Activated T-cell treated with anti-CD3 and anti-CD28 coated beads, Interleukin-2, amount 50 U/mL, for 1 hour (primary cell): ENCODE measurements at regions not wholly inside any gene's neighbourhood (a gene's known extent, or its start where the extent isn't known, plus 50 kb on each side); places are given as distances from the start of the nearest gene placed in this dataset.
"Not testable (repeated sequence)": the region's sequence is repeated elsewhere in the genome, so short reads cannot be mapped to it uniquely, and the experiment has no call there.

Experiments used
- DNase-seq: peaks from one replicate; pipeline ENCODE4 v3.0.0-alpha.2; 2020

- DNase-seq = no peak
Observed at GRCh38 chr12:65657635-65658034, 166.6 kb upstream of the HMGA2 start.

GRCh38 chr12:65658360-65658759, 165.9 kb upstream of the HMGA2 start:
- DNase-seq = no peak

DNA sequence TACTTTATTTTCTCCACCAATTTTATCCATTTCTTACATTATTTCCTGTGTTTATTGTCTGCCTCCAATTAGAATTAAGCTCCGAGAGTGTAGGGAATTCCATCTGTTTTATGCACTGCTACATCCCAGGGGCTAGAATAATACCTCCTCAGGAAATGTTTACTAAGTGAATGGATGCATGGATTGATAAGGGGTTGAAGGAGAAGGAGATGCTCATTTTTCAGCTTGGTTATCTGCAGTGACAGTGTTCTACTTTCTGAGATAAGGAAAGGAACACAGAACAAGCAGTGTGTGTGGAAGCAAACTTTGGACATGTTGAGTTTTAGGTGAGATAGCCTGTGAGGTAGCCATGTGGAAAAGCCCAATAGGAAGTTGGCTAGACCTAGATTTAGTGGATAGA, 164.6 kb upstream of the HMGA2 start:
- no peak for DNase-seq

DNA sequence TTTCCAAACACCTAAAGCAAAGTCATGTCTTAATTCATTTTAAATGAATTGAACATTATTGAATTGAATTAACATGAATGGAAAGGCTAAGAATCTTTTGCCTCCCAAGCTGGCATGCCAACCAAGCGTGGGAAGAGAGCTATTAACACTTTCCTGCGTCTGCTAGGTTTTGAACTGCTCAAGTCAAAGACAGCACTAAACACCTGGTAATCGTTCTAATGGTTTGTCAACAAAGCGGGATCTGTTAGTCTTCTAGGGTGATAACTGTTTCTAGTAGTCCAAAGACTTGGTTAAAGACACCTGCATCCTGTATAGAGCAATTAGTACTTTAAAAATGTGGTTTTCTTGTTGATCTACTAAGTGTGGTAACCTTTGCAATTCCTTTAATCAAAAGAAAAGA, 164.2 kb upstream of the HMGA2 start:
- no peak for DNase-seq

DNA sequence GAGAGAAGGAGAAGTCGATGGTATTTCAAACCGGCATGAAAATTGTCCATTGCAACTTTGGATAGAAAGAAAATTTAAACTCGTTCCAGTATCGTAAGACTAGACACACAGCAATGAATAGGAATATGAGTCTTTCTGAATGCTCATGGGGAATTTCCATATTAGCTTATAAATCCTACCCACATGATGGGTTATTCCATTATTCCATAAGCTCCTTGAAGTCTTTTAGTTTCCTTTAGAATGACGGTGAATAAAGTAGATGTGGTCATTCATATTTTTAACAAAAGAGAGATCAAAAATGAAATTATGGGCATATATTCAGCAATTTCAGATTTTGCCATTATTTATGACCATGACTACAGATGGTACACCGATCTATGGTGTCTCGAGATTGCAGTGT, 163.4 kb upstream of the HMGA2 start:
- DNase-seq = no peak

- DNase-seq = no peak
Observed at GRCh38 chr12:65662590-65662989, 161.7 kb upstream of the HMGA2 start.

- no peak for DNase-seq
Observed at GRCh38 chr12:65663097-65663496, 161.2 kb upstream of the HMGA2 start.

GRCh38 chr12:65663648-65664047, 160.6 kb upstream of the HMGA2 start:
- DNase-seq = no peak

GRCh38 chr12:65664715-65665250, 159.5 kb upstream of the HMGA2 start:
- no peak for DNase-seq

DNA sequence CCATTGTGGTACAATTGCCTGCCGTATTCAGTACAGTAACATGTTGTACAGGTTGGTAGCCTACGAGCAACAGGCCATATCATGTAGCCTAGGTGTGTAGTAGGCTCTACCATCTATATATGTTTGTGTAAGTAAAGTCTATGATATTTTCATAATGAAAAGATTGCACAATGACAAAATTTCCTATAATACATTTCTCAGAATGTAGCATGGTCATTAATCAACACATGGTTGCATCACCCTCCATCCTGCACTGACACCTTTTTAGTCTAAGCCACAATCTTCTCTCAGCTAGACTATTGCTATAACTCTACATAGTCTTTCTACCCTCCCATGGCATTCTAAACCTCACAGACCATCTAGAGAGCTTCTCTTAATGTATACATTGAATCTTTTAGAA, 158.5 kb upstream of the HMGA2 start:
- no peak for DNase-seq

DNA sequence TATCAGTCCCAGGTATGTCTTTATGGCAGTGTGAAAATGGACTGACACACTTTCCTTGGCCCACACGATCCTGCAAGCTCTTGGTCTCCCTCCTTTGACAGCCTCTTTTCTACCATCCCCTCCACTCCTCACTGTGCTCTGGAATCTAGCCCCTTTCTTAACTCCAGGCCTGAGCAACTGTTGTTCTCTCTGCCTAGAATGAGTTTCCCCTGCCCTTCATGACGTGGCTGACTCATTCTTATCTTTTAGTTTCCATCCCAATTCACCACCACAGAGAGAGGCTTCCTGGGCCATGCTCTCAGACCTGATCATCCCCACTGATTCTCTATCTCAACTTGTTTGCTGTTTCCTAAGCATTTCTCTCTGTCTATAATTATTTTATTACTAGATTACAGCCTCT, 157.4 kb upstream of the HMGA2 start:
- DNase-seq = no peak

DNA sequence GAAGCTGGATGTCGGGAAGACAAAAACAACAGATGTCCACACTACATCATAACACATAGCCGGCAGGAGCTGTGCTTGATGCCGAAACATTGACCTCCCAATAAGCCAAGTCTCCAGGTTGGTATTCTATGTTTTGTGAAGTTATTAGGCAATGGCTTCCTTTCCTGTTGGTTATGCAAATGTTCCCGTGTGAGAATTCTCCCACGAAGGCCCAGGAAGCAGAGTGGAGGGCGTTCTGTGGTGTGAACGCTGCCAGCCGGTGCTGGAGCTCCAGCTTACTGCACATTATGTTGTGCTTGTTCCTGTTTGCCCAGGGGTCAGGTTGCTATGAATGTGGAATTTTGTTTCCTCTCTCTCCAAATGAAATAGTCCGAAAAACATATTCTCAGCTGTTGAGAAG, 156.4 kb upstream of the HMGA2 start:
- no peak for DNase-seq

DNA sequence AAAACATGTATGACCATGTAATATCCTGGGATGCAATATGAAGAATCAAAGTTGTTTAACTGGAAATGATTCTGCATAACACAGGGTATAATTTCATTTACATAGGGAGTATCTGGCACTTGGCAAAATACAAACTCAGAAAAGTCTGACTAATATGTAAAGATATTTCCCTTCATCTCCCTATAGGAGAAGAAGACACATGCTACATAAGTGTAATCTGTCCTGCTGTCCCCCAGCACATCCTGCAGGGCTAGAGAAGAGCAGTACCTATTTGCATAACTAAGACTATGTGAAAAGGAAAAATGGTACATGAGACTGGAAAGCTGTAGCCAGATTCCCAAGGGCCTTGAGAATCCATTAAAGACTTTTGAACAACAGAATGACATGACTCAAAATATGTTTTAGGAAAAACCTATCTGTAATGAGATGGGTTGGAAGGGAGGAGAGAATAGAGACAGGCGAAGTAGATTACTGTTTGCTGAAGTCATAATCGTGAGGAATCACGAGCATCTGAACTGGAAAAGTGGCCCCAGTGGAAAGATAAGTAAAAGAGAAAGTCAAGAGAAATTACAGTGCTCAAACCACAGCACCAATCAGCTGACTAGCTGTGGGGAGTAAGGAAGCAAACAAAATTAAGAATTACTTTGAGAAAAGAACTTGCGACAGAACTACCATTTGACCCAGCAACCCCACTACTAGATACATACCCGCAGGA, 155.1 kb upstream of the HMGA2 start:
- no peak for DNase-seq

DNA sequence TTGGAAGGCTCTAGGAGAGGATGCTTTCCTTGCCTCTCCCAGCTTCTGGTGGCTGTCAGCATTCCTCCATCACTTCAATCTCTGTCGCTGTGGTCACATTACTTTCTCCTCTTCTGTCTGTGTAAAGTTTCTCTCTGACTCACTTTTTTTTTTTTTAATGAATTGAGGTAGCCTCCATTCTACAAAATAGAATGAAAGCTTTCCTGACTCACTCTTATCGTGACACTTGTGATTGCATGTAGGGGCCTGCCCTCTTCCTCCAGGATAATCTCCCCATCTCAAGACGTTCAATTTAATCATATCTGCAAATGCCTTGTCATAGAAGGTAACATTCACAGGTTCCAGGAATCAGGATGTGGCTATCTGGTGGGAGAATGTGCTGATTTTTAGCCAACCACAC, 153.5 kb upstream of the HMGA2 start:
- DNase-seq = no peak

- no peak for DNase-seq
Observed at GRCh38 chr12:65672441-65672840, 151.8 kb upstream of the HMGA2 start.

DNA sequence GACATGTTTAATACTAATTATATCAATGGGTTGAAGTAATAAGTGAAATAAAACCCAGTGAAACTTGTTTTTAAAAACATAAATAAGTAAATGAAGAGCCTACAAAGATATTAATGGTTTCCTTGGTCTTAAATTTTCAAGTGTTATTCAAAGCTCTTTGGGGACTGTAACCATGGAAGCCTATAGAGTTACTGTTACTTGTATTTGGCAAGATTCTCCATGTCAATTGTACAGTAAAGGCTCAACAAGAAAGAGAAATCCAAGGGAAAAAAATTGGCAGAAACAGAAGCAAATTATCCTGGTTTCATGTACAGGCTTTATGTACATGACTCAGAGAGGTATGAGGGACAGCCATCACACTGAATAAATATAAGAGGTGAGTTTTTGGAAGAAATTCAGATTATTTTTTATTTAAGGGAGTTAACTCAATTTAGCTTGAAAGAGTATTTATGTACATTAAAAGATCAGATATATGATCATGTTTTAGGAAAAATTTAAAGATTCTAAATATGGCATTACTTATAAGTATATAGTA, 151.1 kb upstream of the HMGA2 start:
- DNase-seq = no peak

- DNase-seq = no peak
Observed at GRCh38 chr12:65673732-65674131, 150.6 kb upstream of the HMGA2 start.

- no peak for DNase-seq
Observed at GRCh38 chr12:65675141-65675621, 149.1 kb upstream of the HMGA2 start.

GRCh38 chr12:65678172-65678571, 146.1 kb upstream of the HMGA2 start:
- DNase-seq = not testable (repeated sequence)

DNA sequence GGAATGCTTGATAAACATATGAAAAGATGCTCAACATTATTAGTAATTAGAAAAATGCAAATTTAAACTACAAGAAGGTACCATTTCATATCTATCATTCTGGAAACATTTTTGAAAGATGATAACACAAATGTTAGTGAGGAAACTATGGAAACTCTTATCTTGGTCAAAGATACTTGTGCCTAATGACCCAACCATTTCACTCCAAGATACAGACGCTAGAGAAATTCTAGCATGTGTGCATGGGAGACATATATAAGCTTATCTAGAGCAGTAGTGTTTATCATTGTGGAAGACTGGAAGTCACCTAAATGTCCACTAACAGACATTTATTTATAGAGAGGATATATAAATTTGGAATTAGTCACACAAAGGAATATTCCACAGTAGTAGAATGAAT, 143.1 kb upstream of the HMGA2 start:
- no peak for DNase-seq

DNA sequence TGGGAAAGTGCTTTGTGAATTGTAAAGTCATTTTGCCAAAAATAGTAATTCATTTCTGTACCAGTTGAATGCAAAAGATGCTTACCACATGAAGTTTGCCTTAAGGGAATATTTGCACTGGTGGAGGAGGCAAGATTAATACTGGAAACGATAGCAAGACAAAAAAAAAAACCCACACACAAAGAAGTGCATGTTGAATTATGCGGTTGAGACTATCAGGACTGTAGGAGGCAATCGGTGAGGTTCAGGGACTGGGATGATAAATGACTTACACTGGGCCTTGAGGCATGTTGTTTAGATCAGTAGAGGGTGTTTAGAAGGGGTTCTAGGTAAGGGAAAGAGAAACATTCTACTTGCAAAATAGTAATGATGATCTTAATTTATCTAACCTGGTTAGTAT, 142.2 kb upstream of the HMGA2 start:
- no peak for DNase-seq

DNA sequence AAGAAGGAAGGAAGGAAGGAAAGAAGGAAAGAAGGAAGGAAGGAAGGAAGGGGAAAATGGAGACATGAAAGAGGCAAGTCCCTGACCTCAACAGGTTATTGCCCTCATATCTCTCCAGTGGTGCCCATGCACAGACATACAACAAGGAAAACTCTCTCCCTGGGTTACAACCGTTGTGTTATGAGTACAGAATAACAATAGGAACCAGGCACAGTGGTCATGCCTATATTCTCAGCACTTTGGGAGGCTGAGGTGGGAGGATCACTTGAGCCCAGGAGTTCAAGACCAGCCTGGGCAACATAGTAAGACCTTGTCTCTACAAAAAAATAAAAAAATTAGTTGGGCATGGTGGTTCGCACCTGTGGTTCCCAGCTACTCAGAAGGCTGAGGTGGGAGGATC, 139.4 kb upstream of the HMGA2 start:
- no peak for DNase-seq

DNA sequence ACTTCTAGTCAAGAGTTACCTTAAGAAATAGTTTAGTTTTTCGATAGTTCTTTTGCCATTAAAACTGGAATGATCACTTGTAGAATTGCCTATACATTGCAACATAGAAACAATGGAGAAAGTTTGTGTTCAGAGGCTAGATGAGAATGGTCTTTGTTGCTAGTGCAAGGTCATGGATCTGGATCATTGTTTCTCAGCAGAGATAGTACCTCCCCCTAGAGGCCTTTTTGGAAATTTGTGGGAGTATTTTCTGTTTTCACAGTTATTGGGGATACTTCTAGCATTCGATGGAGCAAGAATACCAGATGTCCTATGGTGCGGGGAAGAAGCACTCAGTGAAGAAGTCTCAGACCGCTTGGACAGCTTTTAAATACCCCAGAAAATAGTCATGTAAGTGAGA, 138.8 kb upstream of the HMGA2 start:
- DNase-seq = no peak

- no peak for DNase-seq
Observed at GRCh38 chr12:65689508-65689907, 134.8 kb upstream of the HMGA2 start.

- no peak for DNase-seq
Observed at GRCh38 chr12:65690477-65690876, 133.8 kb upstream of the HMGA2 start.
